SK-N-SH (cell line): ENCODE measurements at regions not wholly inside any gene's neighbourhood (a gene's known extent, or its start where the extent isn't known, plus 50 kb on each side); places are given as distances from the start of the nearest gene placed in this dataset.

Source experiments
- CTCF ChIA-PET: fragments of 300-600, 350-600 bp; formaldehyde crosslinking; extraction: SDS; loops from one replicate; lab custom pipeline; 2021; lab: Yijun Ruan, JAX
- POLR2A ChIA-PET: fragments of 350-600 bp; sonication (Branson Sonifier 250); formaldehyde crosslinking; extraction: SDS; loops from one replicate; lab custom pipeline; 2020; ENCODE audit warnings: antibody characterized with exemption, inconsistent platforms; lab: Yijun Ruan, JAX
- DNase-seq: peaks from one replicate; pipeline ENCODE4 v3.0.0; 2012
- H2AFZ ChIP-seq: fragments of 200-600 bp; sonication (generic); 2 replicates; pipeline ENCODE4 v1.8.1; 2016; ENCODE audit warnings: antibody characterized with exemption, mild to moderate bottlenecking, low read depth
- H3F3A ChIP-seq: fragments of 200-600 bp; sonication (generic); replicated peaks from 2 replicates; pipeline ENCODE3; 2016; ENCODE audit warnings: antibody characterized with exemption, mild to moderate bottlenecking; ENCODE audit not compliant: insufficient read depth
- H3K27ac ChIP-seq, 2 experiments: fragments of 200-500 bp in 1 of 2; fragments of 200-600 bp in 1 of 2; sonication (Bioruptor generic) in 1 of 2; sonication (generic), shearing (Covaris generic) in 1 of 2; 2 replicates each; pipeline versions ENCODE4 v1.5.1 to v1.6.1; 2014 to 2016; ENCODE audit warnings: low read depth in 2 of 2, inconsistent platforms in 1 of 2, low read length in 1 of 2, mild to moderate bottlenecking in 1 of 2, mixed read lengths in 1 of 2
- H3K27me3 ChIP-seq: fragments of 200-600 bp; sonication (generic), shearing (Covaris generic); 2 replicates; pipeline ENCODE4 v1.6.1; 2016; ENCODE audit warnings: mixed run types; ENCODE audit not compliant: insufficient read depth
- H3K36me3 ChIP-seq, 2 experiments: fragments of 200-500 bp in 1 of 2; fragments of 200-600 bp in 1 of 2; sonication (Bioruptor generic) in 1 of 2; sonication (generic) in 1 of 2; replicated peaks in 1 of 2; 2 replicates each; pipeline versions ENCODE3 to v1.5.1; 2014 to 2016; ENCODE audit warnings: low read length in 1 of 2, mild to moderate bottlenecking in 1 of 2; ENCODE audit not compliant: insufficient read depth in 2 of 2, control insufficient read depth in 1 of 2
- H3K4me1 ChIP-seq, 2 experiments: fragments of 200-500 bp in 1 of 2; fragments of 200-600 bp in 1 of 2; sonication (Bioruptor generic) in 1 of 2; sonication (generic), shearing (Covaris generic) in 1 of 2; 2 replicates each; pipeline versions ENCODE4 v1.5.1 to v1.6.1; 2014 to 2016; ENCODE audit warnings: low read depth in 1 of 2, low read length in 1 of 2, mixed run types in 1 of 2; ENCODE audit not compliant: insufficient read depth in 2 of 2, control insufficient read depth in 1 of 2
- H3K4me2 ChIP-seq: fragments of 200-600 bp; sonication (generic), shearing (Covaris generic); 2 replicates; pipeline ENCODE4 v1.6.1; 2017; ENCODE audit warnings: mixed run types
- H3K4me3 ChIP-seq, 2 experiments: fragments of 200-500 bp in 1 of 2; fragments of 200-600 bp in 1 of 2; sonication (Bioruptor generic) in 1 of 2; sonication (generic), shearing (Covaris generic) in 1 of 2; 2 replicates each; pipeline versions ENCODE4 v1.5.1 to v1.8.1; 2014 to 2016; ENCODE audit warnings: low read depth in 2 of 2, inconsistent platforms in 1 of 2, low read length in 1 of 2, mild to moderate bottlenecking in 1 of 2, mixed read lengths in 1 of 2, moderate library complexity in 1 of 2
- H3K79me2 ChIP-seq: fragments of 200-600 bp; sonication (generic); 2 replicates; pipeline ENCODE4 v1.8.1; 2017; ENCODE audit warnings: mild to moderate bottlenecking; ENCODE audit not compliant: insufficient read depth
- H3K9ac ChIP-seq: fragments of 200-600 bp; sonication (generic); 2 replicates; pipeline ENCODE4 v1.6.1; 2017; ENCODE audit warnings: mixed run types
- H3K9me2 ChIP-seq: fragments of 200-600 bp; sonication (generic); 2 replicates; pipeline ENCODE4 v1.6.1; 2017; ENCODE audit warnings: mixed run types
- H3K9me3 ChIP-seq: fragments of 200-600 bp; sonication (generic); 2 replicates; pipeline ENCODE4 v1.6.1; 2017; ENCODE audit warnings: mixed run types, mild to moderate bottlenecking, moderate library complexity
- H4K20me1 ChIP-seq: fragments of 200-600 bp; sonication (generic); 2 replicates; pipeline ENCODE4 v1.6.1; 2017; ENCODE audit warnings: mild to moderate bottlenecking, mixed run types; ENCODE audit not compliant: insufficient read depth
- ELF1 ChIP-seq: IDR thresholded peaks from 2 replicates; pipeline ENCODE4 v1.4.0; 2012
- EP300 ChIP-seq, 2 experiments: IDR thresholded peaks; 2 replicates each; pipeline versions ENCODE4 v1.4.0 to v1.6.1; 2012; ENCODE audit warnings: borderline replicate concordance in 1 of 2, low read depth in 1 of 2, low read length in 1 of 2
- EZH2phosphoT487 ChIP-seq: fragments of 200-600 bp; sonication (generic); IDR thresholded peaks from 2 replicates; pipeline ENCODE4 v1.6.1; 2017; ENCODE audit warnings: low read depth, mixed run types, mild to moderate bottlenecking, antibody characterized with exemption, moderate library complexity, borderline replicate concordance
- FOSL2 ChIP-seq: IDR thresholded peaks from 2 replicates; pipeline ENCODE4 v1.4.0; 2012; ENCODE audit warnings: low read depth, mild to moderate bottlenecking, moderate library complexity, borderline replicate concordance
- FOXM1 ChIP-seq: IDR thresholded peaks from 2 replicates; pipeline ENCODE4 v1.4.0; 2012; ENCODE audit warnings: low read depth, mild to moderate bottlenecking
- GABPA ChIP-seq: IDR thresholded peaks from 2 replicates; pipeline ENCODE4 v1.4.0; 2012; ENCODE audit warnings: low read depth, mild to moderate bottlenecking
- GATA2 ChIP-seq: sonication (generic); formaldehyde crosslinking; IDR thresholded peaks from 2 replicates; pipeline ENCODE4 v1.5.0; 2020; ENCODE audit warnings: mild to moderate bottlenecking, missing genetic modification reagents
- JUND ChIP-seq: IDR thresholded peaks from 2 replicates; pipeline ENCODE4 v1.4.0; 2012
- MAX ChIP-seq: IDR thresholded peaks from 2 replicates; pipeline ENCODE4 v1.4.0; 2012; ENCODE audit warnings: low read depth
- MEF2A ChIP-seq: IDR thresholded peaks from 2 replicates; pipeline ENCODE4 v1.4.0; 2012; ENCODE audit warnings: low read depth, borderline replicate concordance
- MXI1 ChIP-seq: IDR thresholded peaks from 2 replicates; pipeline ENCODE4 v1.6.1; 2012; ENCODE audit warnings: mild to moderate bottlenecking, low read depth, low read length, improper control_type of control experiment
- POLR2AphosphoS5 ChIP-seq: IDR thresholded peaks from 2 replicates; pipeline ENCODE4 v1.6.1; 2012; ENCODE audit warnings: low read depth, low read length
- RXRA ChIP-seq: IDR thresholded peaks from 2 replicates; pipeline ENCODE4 v1.4.0; 2012; ENCODE audit warnings: low read depth, mild to moderate bottlenecking, borderline replicate concordance
- TEAD4 ChIP-seq: IDR thresholded peaks from 2 replicates; pipeline ENCODE4 v1.4.0; 2012; ENCODE audit warnings: mild to moderate bottlenecking, borderline replicate concordance; ENCODE audit not compliant: insufficient read depth
- WGBS: methylation state at CpG from one replicate; pipeline ENCODE4 v1.1.6; 2017; ENCODE audit warnings: low lambda C conversion rate; 5-methylcytosine and 5-hydroxymethylcytosine counted together
- TF ChIP-seq, protein P1 (sequence below): fragments of 200-600 bp; sonication (generic); IDR thresholded peaks from 2 replicates; pipeline ENCODE4 v1.6.1; 2017; ENCODE audit warnings: antibody characterized with exemption, mild to moderate bottlenecking, moderate library complexity
- TF ChIP-seq, protein P2 (sequence below): fragments of 150-350 bp; IDR thresholded peaks from 2 replicates; pipeline ENCODE4 v1.6.1; 2017; ENCODE audit warnings: antibody characterized with exemption, low read length, low read depth, borderline replicate concordance
- TF ChIP-seq, protein P3 (sequence below): IDR thresholded peaks from 2 replicates; pipeline ENCODE4; 2012

- H3K4me2 ChIP-seq, result no peak overlapping the region
- no peak for DNase-seq
- H3K9me3 ChIP-seq, result no peaks in the 10 kb centered on the region
- H3K4me3 ChIP-seq, result no peak overlapping the region
- H4K20me1 ChIP-seq, result no peaks in the 10 kb centered on the region
- no peak overlapping the region for H3K27ac ChIP-seq
- 85% methylated on average over 2 of the region's 2 CpGs for WGBS
- H3K36me3 ChIP-seq, result no peaks in the 10 kb centered on the region
- no peak overlapping the region for H2AFZ ChIP-seq
- peaks cover 6% of the 10 kb centered on the region in 2 experiments; a peak in 2 of 4 replicates for H3K4me1 ChIP-seq
- H3K79me2 ChIP-seq, result no peaks in the 10 kb centered on the region
- no peaks in the 10 kb centered on the region for H3K27me3 ChIP-seq
- peaks cover 3% of the 10 kb centered on the region for H3F3A ChIP-seq
- no peaks in the 10 kb centered on the region for H3K9me2 ChIP-seq
- H3K9ac ChIP-seq, result no peak overlapping the region
- TF ChIP-seq GABPA (no peak), MEF2A (no peak), TEAD4 (no peak), EP300 (IDR thresholded peaks at IDR 0.05; ENCODE audit: borderline replicate concordance in 1 of 2, low read depth in 1 of 2, low read length in 1 of 2) (no peak), FOXM1 (no peak)
- POLR2A ChIA-PET, result no interaction called here
- CTCF ChIA-PET, result no interaction called here
These were observed 1600.6 kb downstream of the PLA2G4A start for GRCh38 chr1:188429386-188429785.

DNA sequence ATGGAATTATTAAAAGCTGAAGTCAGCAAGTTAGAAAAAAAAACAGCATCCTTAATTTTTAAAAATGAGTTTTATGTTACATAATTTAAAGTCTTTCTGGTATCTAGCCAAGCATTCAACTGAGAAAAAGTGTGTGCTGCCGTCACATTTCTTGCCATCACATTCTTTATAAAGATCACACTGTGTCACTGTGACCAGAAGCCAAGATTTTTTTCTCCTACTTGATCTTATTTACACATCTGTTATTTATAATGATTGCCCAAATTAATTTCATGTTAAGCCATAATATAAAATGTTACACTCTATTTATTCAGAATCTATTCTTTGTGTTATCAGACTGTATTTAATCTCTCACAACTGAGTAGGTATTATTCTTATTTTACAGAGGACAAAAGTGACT, 1603.7 kb downstream of the PLA2G4A start:
- 51% methylated on average over 1 of the region's 1 CpG for WGBS
- Histone ChIP-seq H3K9me3 (no peaks in the 10 kb centered on the region), H3F3A (no peaks in the 10 kb centered on the region), H3K9me2 (no peaks in the 10 kb centered on the region), H3K79me2 (no peaks in the 10 kb centered on the region), H3K4me3 (no peak overlapping the region), H3K4me2 (no peak overlapping the region), H3K4me1 (peaks cover 0 to 10% of the 10 kb centered on the region in 2 experiments; a peak in 2 of 4 replicates), H3K27ac (peak overlapping the region in 1 of 2 experiments; percentile 53; a peak in 1 of 4 replicates), H3K9ac (no peak overlapping the region), H2AFZ (no peak overlapping the region; the same call in 1 of the 2 replicates), H4K20me1 (no peaks in the 10 kb centered on the region), H3K27me3 (no peaks in the 10 kb centered on the region), H3K36me3 (no peaks in the 10 kb centered on the region)
- DNase-seq, result no peak
- ChIA-PET CTCF (no interaction called here), POLR2A (no interaction called here)
- TF ChIP-seq, protein P1, sequence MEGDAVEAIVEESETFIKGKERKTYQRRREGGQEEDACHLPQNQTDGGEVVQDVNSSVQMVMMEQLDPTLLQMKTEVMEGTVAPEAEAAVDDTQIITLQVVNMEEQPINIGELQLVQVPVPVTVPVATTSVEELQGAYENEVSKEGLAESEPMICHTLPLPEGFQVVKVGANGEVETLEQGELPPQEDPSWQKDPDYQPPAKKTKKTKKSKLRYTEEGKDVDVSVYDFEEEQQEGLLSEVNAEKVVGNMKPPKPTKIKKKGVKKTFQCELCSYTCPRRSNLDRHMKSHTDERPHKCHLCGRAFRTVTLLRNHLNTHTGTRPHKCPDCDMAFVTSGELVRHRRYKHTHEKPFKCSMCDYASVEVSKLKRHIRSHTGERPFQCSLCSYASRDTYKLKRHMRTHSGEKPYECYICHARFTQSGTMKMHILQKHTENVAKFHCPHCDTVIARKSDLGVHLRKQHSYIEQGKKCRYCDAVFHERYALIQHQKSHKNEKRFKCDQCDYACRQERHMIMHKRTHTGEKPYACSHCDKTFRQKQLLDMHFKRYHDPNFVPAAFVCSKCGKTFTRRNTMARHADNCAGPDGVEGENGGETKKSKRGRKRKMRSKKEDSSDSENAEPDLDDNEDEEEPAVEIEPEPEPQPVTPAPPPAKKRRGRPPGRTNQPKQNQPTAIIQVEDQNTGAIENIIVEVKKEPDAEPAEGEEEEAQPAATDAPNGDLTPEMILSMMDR, result no peak
- TF ChIP-seq RXRA (peak; percentile 16; the same call in 1 of the 2 replicates), FOSL2 (no peak), MAX (no peak), ELF1 (no peak), JUND (no peak)

DNA sequence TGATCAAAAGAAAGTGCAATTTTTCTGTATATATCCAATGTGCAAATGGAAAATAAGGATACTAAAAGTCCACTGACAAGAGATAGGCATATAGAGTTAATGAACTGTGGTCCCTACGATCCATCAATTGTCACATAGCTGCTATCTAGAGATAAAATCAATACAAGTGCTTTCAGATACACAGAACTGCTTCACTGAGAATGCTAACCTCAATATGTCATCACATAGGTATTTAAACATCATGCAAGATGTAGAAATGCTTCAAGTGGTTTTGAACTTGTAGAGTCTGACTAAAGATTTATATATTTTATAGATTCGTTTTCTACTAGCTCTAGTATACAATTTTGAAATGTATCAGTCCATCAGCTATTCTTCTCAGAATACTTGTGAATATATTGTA, 1604.7 kb downstream of the PLA2G4A start:
- WGBS, result 56% methylated on average over 2 of the region's 2 CpGs
- TF ChIP-seq MXI1 (no peak), POLR2AphosphoS5 (no peak), FOSL2 (no peak), EZH2phosphoT487 (no peak), GATA2 (no peak), JUND (peak; percentile 42; the same call in 1 of the 2 replicates)
- TF ChIP-seq, protein P2, sequence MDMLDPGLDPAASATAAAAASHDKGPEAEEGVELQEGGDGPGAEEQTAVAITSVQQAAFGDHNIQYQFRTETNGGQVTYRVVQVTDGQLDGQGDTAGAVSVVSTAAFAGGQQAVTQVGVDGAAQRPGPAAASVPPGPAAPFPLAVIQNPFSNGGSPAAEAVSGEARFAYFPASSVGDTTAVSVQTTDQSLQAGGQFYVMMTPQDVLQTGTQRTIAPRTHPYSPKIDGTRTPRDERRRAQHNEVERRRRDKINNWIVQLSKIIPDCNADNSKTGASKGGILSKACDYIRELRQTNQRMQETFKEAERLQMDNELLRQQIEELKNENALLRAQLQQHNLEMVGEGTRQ, result no peak
- TF ChIP-seq, protein P1, result no peak
- TF ChIP-seq, protein P3, sequence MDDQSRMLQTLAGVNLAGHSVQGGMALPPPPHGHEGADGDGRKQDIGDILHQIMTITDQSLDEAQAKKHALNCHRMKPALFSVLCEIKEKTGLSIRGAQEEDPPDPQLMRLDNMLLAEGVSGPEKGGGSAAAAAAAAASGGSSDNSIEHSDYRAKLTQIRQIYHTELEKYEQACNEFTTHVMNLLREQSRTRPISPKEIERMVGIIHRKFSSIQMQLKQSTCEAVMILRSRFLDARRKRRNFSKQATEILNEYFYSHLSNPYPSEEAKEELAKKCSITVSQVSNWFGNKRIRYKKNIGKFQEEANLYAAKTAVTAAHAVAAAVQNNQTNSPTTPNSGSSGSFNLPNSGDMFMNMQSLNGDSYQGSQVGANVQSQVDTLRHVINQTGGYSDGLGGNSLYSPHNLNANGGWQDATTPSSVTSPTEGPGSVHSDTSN, result peak; percentile 73

More for the DNA sequence above, 1604.7 kb downstream of the PLA2G4A start:
- ChIA-PET POLR2A (no interaction called here), CTCF (interaction anchor here (0.7 kb wide), 1 partner anchor 23 kb away, joined by 5 read pairs; no protein-coding TSS in a partner anchor)
- no peak overlapping the region for H3K4me2 ChIP-seq
- no peaks in the 10 kb centered on the region for H3F3A ChIP-seq
- peaks cover 0 to 10% of the 10 kb centered on the region in 2 experiments; a peak in 2 of 4 replicates for H3K4me1 ChIP-seq
- H3K9ac ChIP-seq, result no peak overlapping the region
- H3K9me3 ChIP-seq, result no peaks in the 10 kb centered on the region
- H3K79me2 ChIP-seq, result no peaks in the 10 kb centered on the region
- H4K20me1 ChIP-seq, result no peaks in the 10 kb centered on the region
- no peak overlapping the region; a peak in 1 of 4 replicates for H3K27ac ChIP-seq
- no peaks in the 10 kb centered on the region for H3K9me2 ChIP-seq
- no peaks in the 10 kb centered on the region for H3K27me3 ChIP-seq
- no peak overlapping the region for H3K4me3 ChIP-seq
- no peak overlapping the region for H2AFZ ChIP-seq
- no peaks in the 10 kb centered on the region for H3K36me3 ChIP-seq
- DNase-seq, result no peak
